DMS153 treated with DMSO at 0.1 percent for 48 hours (cell line): ENCODE measurements at regions not wholly inside any gene's neighbourhood (a gene's known extent, or its start where the extent isn't known, plus 50 kb on each side); places are given as distances from the start of the nearest gene placed in this dataset.

Experiments
- DNase-seq: peaks from one replicate; lab custom pipeline; 2025; ENCODE audit not compliant: unreplicated experiment; lab: John Stamatoyannopoulos, UW

GRCh38 chr10:52679117-52679516 is 93.5 kb downstream of the MBL2 start:
- no peak for DNase-seq

- no peak for DNase-seq
These were observed 89.8 kb downstream of the MBL2 start for GRCh38 chr10:52682766-52683165.

GRCh38 chr10:52683776-52684175 is 88.8 kb downstream of the MBL2 start:
- no peak for DNase-seq

- DNase-seq, result no peak
These were observed 83.7 kb downstream of the MBL2 start for GRCh38 chr10:52688899-52689298.

- no peak for DNase-seq
These were observed 76.4 kb downstream of the MBL2 start for GRCh38 chr10:52696232-52696631.

- DNase-seq, result no peak
These were observed 70.9 kb downstream of the MBL2 start for GRCh38 chr10:52701647-52702046.

- DNase-seq, result no peak
These were observed 69.1 kb downstream of the MBL2 start for GRCh38 chr10:52703451-52703850.

GRCh38 chr10:52703898-52704297 is 68.7 kb downstream of the MBL2 start:
- no peak for DNase-seq

GRCh38 chr10:52706332-52707070 is 66.1 kb downstream of the MBL2 start:
- DNase-seq, result no peak
